GM15510 (cell line): ENCODE measurements at regions not wholly inside any gene's neighbourhood (a gene's known extent, or its start where the extent isn't known, plus 50 kb on each side); places are given as distances from the start of the nearest gene placed in this dataset.
A peak's percentile ranks its signal among the peaks of the same experiment; 100 is the strongest.

Experiments used
- POLR2A ChIP-seq: IDR thresholded peaks from 3 replicates; pipeline ENCODE4 v1.6.1; 2011; ENCODE audit warnings: borderline replicate concordance; ENCODE audit not compliant: insufficient read length; ENCODE audit errors: extremely low read depth

DNA sequence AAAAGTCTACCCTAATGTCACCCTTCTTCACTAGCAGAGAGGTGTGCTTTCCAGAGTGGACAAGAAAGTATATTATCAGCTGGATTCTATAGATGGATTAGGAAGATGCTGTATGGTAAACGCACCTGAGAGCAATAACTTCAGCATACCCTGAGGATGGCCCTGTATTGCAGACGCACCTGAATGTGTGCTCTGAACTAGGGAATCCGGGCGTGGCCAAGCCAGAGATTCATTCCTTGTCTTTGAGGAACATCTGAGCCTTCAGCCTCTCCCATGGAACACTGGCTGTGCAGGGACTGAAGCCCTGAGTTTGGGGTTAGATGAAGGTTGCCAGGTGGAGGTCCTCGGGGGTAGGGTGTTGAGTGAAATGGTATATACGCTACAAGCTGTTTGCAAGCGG, 66.2 kb upstream of the NFE2L3 start:
- no peak for TF ChIP-seq POLR2A

DNA sequence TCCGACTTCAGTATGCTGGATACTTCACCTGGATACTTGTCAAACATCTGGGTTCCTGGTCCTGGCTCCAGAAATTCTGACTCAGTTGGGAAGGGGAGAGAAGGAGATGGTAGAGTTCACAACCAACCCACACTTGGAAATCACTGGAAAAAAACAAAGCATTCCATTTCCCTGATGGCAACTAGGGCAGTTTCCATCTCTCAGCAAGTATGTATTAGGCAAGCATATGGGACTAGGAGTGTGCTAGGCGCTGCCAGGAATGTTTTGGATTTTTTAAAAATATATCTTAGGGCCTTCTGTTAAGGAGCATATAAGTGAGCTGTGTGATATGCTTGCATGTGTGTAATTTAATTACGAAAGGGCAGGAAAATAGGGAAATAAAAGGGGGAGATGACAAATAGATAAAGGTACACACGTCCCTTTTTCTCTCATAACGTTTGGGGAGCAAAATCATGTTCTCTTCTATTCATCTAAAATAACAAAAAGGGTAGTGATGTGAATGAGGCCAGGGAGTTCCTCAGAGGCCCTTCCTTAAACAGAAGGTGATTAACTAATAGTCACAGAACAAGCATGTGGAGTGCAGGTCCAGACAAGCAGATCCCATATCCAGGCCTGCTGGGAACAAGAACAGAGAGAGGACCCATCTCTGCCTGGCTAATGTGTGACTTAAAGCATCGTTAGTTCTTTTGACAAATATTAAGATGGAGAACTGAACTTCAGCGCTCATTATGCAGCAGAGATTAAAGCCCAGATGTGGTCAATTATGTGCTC, 64.5 kb upstream of the NFE2L3 start:
- TF ChIP-seq POLR2A = no peak

DNA sequence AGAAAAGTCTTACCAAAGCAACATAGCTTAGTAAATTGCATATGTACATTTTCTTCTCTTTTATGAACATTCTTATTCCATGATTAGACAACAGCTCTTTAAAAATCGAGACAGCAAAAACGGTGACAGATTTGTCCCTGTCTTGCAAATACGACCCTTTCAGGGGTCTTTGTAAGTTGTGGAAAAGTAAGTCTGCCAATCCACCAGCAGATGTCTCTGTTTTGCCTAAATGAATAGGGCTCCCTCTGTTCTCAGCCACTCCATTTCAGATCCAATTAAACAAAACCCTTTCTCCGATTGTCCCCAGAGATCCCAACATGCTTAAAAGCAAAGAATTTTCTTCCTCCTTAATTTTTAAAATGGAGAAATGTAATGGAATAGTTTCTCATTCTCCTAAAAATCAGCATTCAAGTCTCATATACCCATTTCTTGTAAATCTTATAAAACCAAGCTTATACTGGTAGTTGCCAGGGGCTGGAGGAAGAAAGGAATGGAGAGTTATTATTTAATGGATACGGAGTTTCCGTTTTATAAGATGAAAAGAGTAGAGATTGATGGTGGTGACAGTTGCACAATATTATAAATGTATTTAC, 61.0 kb upstream of the NFE2L3 start:
- no peak for TF ChIP-seq POLR2A

DNA sequence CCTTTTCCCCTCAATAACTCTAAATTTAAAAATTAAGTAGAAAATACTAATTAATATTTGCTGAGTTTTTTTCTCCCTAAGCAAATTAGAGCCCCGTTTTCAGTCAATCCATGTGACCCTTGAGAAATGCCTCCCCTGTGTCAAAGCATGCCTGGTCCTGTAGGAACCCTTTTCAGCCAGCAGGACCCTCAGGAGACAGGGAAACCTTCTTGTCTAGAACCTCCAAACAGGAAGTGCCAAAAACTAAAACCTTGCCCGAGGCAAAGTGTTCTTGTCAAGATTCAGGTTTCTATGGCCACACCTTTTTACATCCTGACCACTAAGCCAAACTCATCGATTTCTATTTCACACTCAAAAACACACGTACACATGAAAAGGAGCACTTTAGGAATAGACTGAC, 60.1 kb upstream of the NFE2L3 start:
- TF ChIP-seq POLR2A = no peak

DNA sequence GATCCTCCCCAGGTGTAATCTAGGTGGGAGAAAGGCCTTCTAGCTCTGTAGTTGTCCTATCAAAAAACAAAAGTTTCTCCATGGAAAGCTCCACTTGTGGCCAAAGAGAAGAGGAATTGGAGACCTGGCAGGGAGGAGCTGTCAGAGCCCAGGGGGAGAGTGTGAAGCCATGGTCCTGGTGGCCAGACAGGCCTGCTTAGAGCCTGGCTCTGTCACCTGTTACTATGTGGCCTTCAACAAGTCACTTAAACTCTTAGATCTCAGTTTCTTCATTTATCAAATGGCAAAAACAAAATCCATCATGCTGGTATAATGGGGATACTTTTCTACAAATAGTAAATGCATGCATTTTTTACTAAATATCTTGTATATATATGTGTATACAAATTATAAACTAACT, 59.0 kb upstream of the NFE2L3 start:
- TF ChIP-seq POLR2A = no peak

DNA sequence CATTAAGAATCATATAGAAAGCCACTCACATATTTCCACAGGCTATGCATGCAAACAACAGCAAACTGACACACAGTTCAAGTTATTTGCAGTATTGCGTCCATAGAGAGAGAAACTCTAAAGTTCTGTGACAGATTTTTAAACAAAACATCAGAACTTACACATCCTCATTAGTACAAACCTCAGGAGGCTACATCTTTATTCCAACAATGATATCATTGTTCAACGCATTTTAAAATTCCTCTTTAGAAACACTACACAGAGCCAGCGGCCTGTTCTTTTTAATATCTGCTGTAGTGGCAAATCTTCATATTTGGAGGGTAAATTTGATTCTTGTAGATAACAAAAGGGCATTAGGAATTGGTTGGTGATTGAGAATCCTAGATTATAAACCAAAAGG, 55.9 kb upstream of the NFE2L3 start:
- no peak for TF ChIP-seq POLR2A

DNA sequence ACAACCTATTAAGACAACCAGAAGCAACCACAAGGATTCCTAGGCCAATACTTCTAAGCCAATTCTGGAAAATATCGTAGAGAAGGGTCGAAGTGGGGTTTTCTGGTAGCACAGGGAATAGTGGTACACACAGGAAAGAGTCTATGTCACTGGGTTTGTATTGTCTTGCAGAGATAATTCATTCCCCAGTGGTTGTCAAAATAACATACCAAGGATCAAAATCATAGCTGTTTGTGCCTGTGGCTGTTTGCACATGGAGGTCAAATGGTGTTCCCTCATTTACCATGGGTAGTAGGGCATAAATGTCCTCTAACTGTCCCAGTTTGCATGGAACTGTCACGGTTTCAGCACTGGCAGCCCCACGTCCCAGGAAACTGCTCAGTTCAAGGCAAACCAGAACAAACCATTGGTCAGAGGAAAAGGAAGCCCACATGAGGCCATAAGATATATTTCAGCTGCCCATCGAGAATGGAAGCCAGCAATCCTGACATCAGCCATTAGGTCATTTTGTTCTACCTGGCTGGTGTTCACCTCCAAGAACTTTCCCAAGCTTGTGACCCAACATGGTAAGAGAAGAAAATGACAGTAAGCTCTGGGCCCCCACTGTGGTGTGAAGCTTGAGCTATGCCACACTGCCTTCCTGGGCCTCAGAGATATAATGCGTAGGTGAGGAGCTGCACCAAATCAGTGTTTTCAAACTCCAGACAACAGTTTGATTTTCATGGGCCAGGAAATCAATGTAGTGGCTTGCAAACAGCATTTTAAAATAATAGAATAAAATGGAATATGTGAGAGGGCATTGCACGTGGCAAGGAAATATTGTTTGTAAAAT, 53.9 kb upstream of the NFE2L3 start:
- no peak for TF ChIP-seq POLR2A

DNA sequence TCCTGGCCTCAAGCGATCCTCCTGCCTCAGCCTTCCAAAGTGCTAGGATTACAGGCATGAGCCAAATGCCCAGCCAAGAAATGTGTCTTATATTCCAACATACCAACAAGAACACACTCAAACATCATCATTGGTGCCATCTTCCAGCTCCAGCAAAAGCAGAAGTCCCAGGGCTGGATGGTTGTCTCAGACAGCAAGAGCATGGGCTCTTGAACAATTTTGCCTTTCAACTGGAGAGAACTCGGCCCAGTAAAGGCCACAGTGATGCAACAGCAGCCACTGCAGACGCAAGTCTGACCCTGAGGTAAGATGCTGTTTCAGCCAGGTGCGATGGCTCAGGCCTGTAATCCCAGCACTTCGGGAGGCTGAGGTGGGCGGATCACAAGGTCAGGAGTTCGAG, 52.8 kb upstream of the NFE2L3 start:
- no peak for TF ChIP-seq POLR2A

DNA sequence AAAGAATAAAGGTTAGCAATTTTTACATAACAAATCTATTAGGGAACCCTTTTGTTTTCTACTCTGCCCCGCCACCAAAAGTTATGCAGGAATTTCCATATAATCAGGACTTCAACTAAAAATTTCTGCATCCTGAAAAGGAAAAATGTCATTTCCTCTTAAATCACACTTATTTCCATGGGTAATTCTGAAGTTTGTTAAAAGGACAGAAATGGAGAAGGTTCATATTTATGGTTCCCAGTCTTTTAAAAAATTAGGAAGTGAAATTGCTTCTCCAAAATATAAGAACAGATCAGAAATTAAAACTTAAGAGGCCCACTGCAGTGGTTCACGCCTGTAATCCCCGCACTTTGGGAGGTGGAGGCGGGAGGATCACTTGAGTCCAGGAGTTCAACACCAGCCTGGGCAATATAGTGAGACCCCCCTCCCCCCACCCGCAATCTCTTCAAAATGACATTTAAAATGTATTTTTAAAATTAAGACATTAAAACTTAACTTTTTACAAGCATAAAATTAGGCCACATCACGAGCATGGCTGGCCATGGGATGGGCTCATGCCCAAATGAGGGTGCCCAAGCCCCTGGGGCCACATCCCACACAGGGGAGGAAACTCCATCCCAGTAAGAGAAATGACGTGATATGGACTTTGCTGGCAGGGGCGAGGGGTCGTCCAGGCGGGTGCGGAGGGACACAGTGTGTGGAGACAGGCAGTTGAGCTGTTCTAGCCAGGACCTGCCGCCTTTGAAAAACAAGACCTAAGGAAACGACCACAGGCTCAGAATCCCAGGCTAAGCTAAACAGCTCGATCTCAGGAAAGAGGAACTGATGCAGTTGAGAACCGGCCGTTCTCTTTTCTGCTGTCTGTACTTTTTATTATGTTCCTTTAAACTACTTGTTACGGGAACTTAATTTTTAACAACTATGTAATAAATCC, 51.3 kb upstream of the NFE2L3 start:
- TF ChIP-seq POLR2A = no peak

DNA sequence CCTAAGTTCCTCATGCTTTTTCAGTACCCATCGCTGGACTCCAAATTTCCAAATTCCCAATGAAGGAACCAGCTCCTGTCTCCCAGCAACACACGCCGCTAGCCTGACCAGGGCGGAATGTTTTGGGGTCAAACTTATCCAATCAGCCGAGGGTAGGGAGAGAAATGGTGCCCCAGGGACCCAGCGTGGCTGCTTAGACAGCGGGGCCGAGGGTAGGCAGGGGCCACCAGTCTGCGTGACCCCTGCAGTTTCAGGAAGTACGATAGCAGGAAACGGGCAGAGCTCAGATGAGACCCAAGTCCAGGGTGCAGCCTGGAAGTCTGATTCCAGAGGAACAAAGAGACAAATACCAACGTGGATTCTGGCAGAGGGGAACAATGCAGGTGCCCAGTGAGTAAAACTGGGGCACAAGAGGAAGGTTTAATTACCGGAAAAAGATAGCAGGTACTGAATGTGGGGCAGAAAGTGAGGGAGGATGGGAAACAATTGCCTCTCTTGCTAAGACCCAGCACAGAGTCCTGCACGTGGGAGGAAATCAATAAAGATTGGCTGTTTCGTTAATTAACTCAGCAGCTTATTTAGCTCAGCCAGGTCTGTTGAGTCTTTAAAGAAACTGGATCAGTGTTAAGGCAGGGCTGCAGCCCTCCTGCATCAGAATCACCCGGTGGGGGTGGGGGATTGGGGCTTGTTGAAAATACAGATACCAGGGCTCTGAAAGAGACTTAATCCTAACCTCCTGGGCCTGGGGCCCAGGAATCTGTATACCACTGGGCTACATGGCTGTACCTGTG, 50.4 kb upstream of the NFE2L3 start:
- TF ChIP-seq POLR2A = peak; percentile 49

DNA sequence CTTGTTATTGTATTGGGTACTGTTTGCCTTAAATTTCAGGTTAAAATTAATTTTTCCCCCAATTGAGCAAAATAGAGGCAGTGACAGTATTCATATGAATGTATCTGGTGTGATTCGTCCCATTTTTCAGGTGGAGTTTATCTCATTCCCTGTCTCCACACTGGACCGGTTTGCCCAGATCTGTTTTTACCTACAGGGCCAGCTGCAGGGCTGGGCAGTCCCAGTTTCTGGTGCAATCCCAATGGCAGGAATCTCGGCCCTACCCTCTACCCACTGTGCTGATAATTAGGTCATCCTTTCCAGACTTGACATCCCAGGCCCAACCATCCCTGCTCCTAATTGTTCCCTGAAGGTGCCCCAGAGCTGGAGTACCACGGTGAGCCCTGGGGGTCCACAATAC, 49.8 kb upstream of the NFE2L3 start:
- no peak for TF ChIP-seq POLR2A
